ENCODE measurements at regions not wholly inside any gene's neighbourhood (a gene's known extent, or its start where the extent isn't known, plus 50 kb on each side); places are given as distances from the start of the nearest gene placed in this dataset.

GRCh38 chr9:79939819-79940218 lies 368.1 kb downstream of the TLE4 start:
- Histone ChIP-seq H3K4me3 (ENCODE audit: low read length) (no peak overlapping the region), H3K4me1 (ENCODE audit: insufficient read depth, low read length) (no peaks in the 10 kb centered on the region), H3K36me3 (ENCODE audit: insufficient read depth, low read length) (no peaks in the 10 kb centered on the region), H3K9me3 (ENCODE audit: control insufficient read depth in 1 of 2, insufficient read depth in 1 of 2, low read length in 2 of 2) (no peaks in the 10 kb centered on the region), H3K27ac (ENCODE audit: low read depth in 1 of 2, low read length in 2 of 2) (no peak overlapping the region), H3K27me3 (ENCODE audit: control insufficient read depth in 1 of 2, insufficient read depth in 2 of 2, low read length in 2 of 2) (no peaks in the 10 kb centered on the region)
- Mint-ChIP-seq H3K27me3 (no peaks in the 10 kb centered on the region), H3K9me3 (no peaks in the 10 kb centered on the region), H3K4me3 (no peak overlapping the region), H3K27ac (no peak overlapping the region), H3K36me3 (ENCODE audit: low read depth) (no peaks in the 10 kb centered on the region), H3K4me1 (ENCODE audit: low read depth) (no peaks in the 10 kb centered on the region)
- POLR2A ChIA-PET: no interaction called here
- DNase-seq (no peak), ATAC-seq (ENCODE audit: poor library complexity) (no peak)
- intact Hi-C loops (cut with DNase I, micrococcal nuclease): loop anchor here (10.0 kb wide), 2 partner anchors 465 to 1115 kb away; no protein-coding TSS in a partner anchor
- TF ChIP-seq CTCF (IDR thresholded peaks at IDR 0.05): no peak
- CTCF ChIA-PET: no interaction called here

GRCh38 chr9:79936336-79936735 lies 364.6 kb downstream of the TLE4 start:
- ChIA-PET CTCF (no interaction called here), POLR2A (no interaction called here)
- no peak for ATAC-seq (ENCODE audit: poor library complexity)
- no peaks in the 10 kb centered on the region for H3K9me3 ChIP-seq (ENCODE audit: control insufficient read depth in 1 of 2, insufficient read depth in 1 of 2, low read length in 2 of 2)
- Mint-ChIP-seq H3K27me3 (no peaks in the 10 kb centered on the region), H3K36me3 (ENCODE audit: low read depth) (no peaks in the 10 kb centered on the region), H3K4me1 (ENCODE audit: low read depth) (no peaks in the 10 kb centered on the region), H3K27ac (no peak overlapping the region), H3K4me3 (no peak overlapping the region), H3K9me3 (no peaks in the 10 kb centered on the region)
- no peaks in the 10 kb centered on the region for H3K36me3 ChIP-seq (ENCODE audit: insufficient read depth, low read length)
- H3K4me1 ChIP-seq (ENCODE audit: insufficient read depth, low read length): no peaks in the 10 kb centered on the region
- no peak for TF ChIP-seq CTCF (IDR thresholded peaks at IDR 0.05)
- H3K27ac ChIP-seq (ENCODE audit: low read depth in 1 of 2, low read length in 2 of 2): no peak overlapping the region
- H3K27me3 ChIP-seq (ENCODE audit: control insufficient read depth in 1 of 2, insufficient read depth in 2 of 2, low read length in 2 of 2): no peaks in the 10 kb centered on the region
- intact Hi-C loops (cut with DNase I, micrococcal nuclease): no loop called here
- DNase-seq: no peak
- no peak overlapping the region for H3K4me3 ChIP-seq (ENCODE audit: low read length)

- H3K4me1 Mint-ChIP-seq (ENCODE audit: low read depth): no peaks in the 10 kb centered on the region
- Histone ChIP-seq H3K27me3 (ENCODE audit: control insufficient read depth in 1 of 2, insufficient read depth in 2 of 2, low read length in 2 of 2) (no peaks in the 10 kb centered on the region), H3K36me3 (ENCODE audit: insufficient read depth, low read length) (no peaks in the 10 kb centered on the region), H3K27ac (ENCODE audit: low read depth in 1 of 2, low read length in 2 of 2) (no peak overlapping the region), H3K4me3 (ENCODE audit: low read length) (no peak overlapping the region), H3K9me3 (ENCODE audit: control insufficient read depth in 1 of 2, insufficient read depth in 1 of 2, low read length in 2 of 2) (no peaks in the 10 kb centered on the region), H3K4me1 (ENCODE audit: insufficient read depth, low read length) (no peaks in the 10 kb centered on the region)
- no peak overlapping the region for H3K4me3 Mint-ChIP-seq
- no peak for DNase-seq
- ChIA-PET CTCF (no interaction called here), POLR2A (no interaction called here)
- no peak for TF ChIP-seq CTCF (IDR thresholded peaks at IDR 0.05)
- H3K9me3 Mint-ChIP-seq: no peaks in the 10 kb centered on the region
- intact Hi-C loops (cut with DNase I, micrococcal nuclease): no loop called here
- no peaks in the 10 kb centered on the region for H3K27me3 Mint-ChIP-seq
- no peaks in the 10 kb centered on the region for H3K36me3 Mint-ChIP-seq (ENCODE audit: low read depth)
- no peak for ATAC-seq (ENCODE audit: poor library complexity)
- H3K27ac Mint-ChIP-seq: no peak overlapping the region
Measured at GRCh38 chr9:79929285-79929684, 357.5 kb downstream of the TLE4 start.

Measured in CD4-positive, alpha-beta T cell (primary cell).